ENCODE measurements at regions not wholly inside any gene's neighbourhood (a gene's known extent, or its start where the extent isn't known, plus 50 kb on each side); places are given as distances from the start of the nearest gene placed in this dataset.

DNA sequence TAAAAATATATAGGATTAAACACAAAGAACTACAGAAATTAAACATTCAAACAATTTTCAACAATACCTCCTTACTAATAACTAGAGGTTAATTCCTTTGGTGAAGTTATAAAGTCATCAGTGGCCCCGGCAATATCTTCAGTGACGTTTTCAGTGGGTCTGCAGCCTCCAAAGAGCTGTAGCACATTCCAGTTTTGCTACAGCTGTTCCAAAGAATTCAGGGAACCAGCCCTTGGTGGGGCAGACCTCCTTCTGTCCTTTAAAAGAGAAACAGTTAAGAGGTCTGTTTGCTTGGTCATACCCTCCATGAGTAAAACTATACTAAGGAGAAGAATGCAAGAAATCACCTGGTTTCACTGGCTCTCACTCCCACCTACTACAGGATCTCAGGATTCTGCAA, 99.2 kb upstream of the ZDHHC17 start:
- TF ChIP-seq POLR2A (IDR thresholded peaks at IDR 0.05; ENCODE audit: low read length) = no peak
- TF ChIP-seq GATA1 (IDR thresholded peaks at IDR 0.05; ENCODE audit: low read depth, low read length) = no peak

All from erythroblast (primary cell).